ENCODE measurements at regions not wholly inside any gene's neighbourhood (a gene's known extent, or its start where the extent isn't known, plus 50 kb on each side); places are given as distances from the start of the nearest gene placed in this dataset.

GRCh38 chr11:79949574-79949973 is 508.7 kb upstream of the TENM4 start:
- Histone ChIP-seq H3K27ac (ENCODE audit: low read depth, low read length, poor library complexity, severe bottlenecking) (no peak overlapping the region), H3K4me2 (ENCODE audit: low read length) (no peak overlapping the region), H3K4me1 (ENCODE audit: insufficient read depth, low read length, severe bottlenecking) (no peaks in the 10 kb centered on the region), H3K36me3 (ENCODE audit: insufficient read depth, low read length) (no peaks in the 10 kb centered on the region), H3F3A (ENCODE audit: insufficient read depth, low read length) (no peaks in the 10 kb centered on the region), H3K27me3 (ENCODE audit: insufficient read depth, low read length) (no peaks in the 10 kb centered on the region), H2AFZ (ENCODE audit: low read length) (no peak overlapping the region), H3K9me3 (ENCODE audit: low read length) (no peaks in the 10 kb centered on the region), H4K20me1 (ENCODE audit: insufficient read depth, low read length) (no peaks in the 10 kb centered on the region), H3K79me2 (ENCODE audit: insufficient read depth, low read length) (no peaks in the 10 kb centered on the region), H3K9me2 (ENCODE audit: low read depth, low read length) (no peaks in the 10 kb centered on the region), H3K4me3 (ENCODE audit: low read depth, low read length, poor library complexity, severe bottlenecking) (no peak overlapping the region), H3K9ac (ENCODE audit: low read length) (no peak overlapping the region)
- TF ChIP-seq CTCF (IDR thresholded peaks at IDR 0.05; ENCODE audit: low read length) = no peak
- TF ChIP-seq EZH2 (IDR thresholded peaks at IDR 0.05; ENCODE audit: borderline replicate concordance, low read length) = no peak

- Histone ChIP-seq H2AFZ (ENCODE audit: low read length) (no peak overlapping the region), H3K36me3 (ENCODE audit: insufficient read depth, low read length) (no peaks in the 10 kb centered on the region), H3K4me2 (ENCODE audit: low read length) (no peak overlapping the region), H3K9me3 (ENCODE audit: low read length) (no peaks in the 10 kb centered on the region), H3K27me3 (ENCODE audit: insufficient read depth, low read length) (no peaks in the 10 kb centered on the region), H3K9ac (ENCODE audit: low read length) (no peak overlapping the region), H3K4me1 (ENCODE audit: insufficient read depth, low read length, severe bottlenecking) (no peaks in the 10 kb centered on the region), H3K9me2 (ENCODE audit: low read depth, low read length) (no peaks in the 10 kb centered on the region), H3K79me2 (ENCODE audit: insufficient read depth, low read length) (no peaks in the 10 kb centered on the region), H3K4me3 (ENCODE audit: low read depth, low read length, poor library complexity, severe bottlenecking) (no peak overlapping the region), H3K27ac (ENCODE audit: low read depth, low read length, poor library complexity, severe bottlenecking) (no peak overlapping the region), H4K20me1 (ENCODE audit: insufficient read depth, low read length) (no peaks in the 10 kb centered on the region), H3F3A (ENCODE audit: insufficient read depth, low read length) (no peaks in the 10 kb centered on the region)
- TF ChIP-seq CTCF (IDR thresholded peaks at IDR 0.05; ENCODE audit: low read length) = no peak
- no peak for TF ChIP-seq EZH2 (IDR thresholded peaks at IDR 0.05; ENCODE audit: borderline replicate concordance, low read length)
Measured at GRCh38 chr11:79942646-79943045, 501.8 kb upstream of the TENM4 start.

GRCh38 chr11:79942090-79942489 is 501.3 kb upstream of the TENM4 start:
- Histone ChIP-seq H3K4me1 (ENCODE audit: insufficient read depth, low read length, severe bottlenecking) (no peaks in the 10 kb centered on the region), H2AFZ (ENCODE audit: low read length) (no peak overlapping the region), H3K79me2 (ENCODE audit: insufficient read depth, low read length) (no peaks in the 10 kb centered on the region), H3K9ac (ENCODE audit: low read length) (no peak overlapping the region), H3F3A (ENCODE audit: insufficient read depth, low read length) (no peaks in the 10 kb centered on the region), H4K20me1 (ENCODE audit: insufficient read depth, low read length) (no peaks in the 10 kb centered on the region), H3K27me3 (ENCODE audit: insufficient read depth, low read length) (no peaks in the 10 kb centered on the region), H3K36me3 (ENCODE audit: insufficient read depth, low read length) (no peaks in the 10 kb centered on the region), H3K27ac (ENCODE audit: low read depth, low read length, poor library complexity, severe bottlenecking) (no peak overlapping the region), H3K4me2 (ENCODE audit: low read length) (no peak overlapping the region), H3K9me2 (ENCODE audit: low read depth, low read length) (no peaks in the 10 kb centered on the region), H3K4me3 (ENCODE audit: low read depth, low read length, poor library complexity, severe bottlenecking) (no peak overlapping the region), H3K9me3 (ENCODE audit: low read length) (no peaks in the 10 kb centered on the region)
- TF ChIP-seq CTCF (IDR thresholded peaks at IDR 0.05; ENCODE audit: low read length) (no peak), EZH2 (IDR thresholded peaks at IDR 0.05; ENCODE audit: borderline replicate concordance, low read length) (no peak)

Measured in OCI-LY1 (cell line).